Stimulated activated CD8-positive, alpha-beta memory T cell treated with anti-CD3 and anti-CD28 coated beads, Interleukin-15, amount 100 ng/mL, for 48 hours (primary cell): ENCODE measurements at regions not wholly inside any gene's neighbourhood (a gene's known extent, or its start where the extent isn't known, plus 50 kb on each side); places are given as distances from the start of the nearest gene placed in this dataset.
"Not testable (repeated sequence)": the region's sequence is repeated elsewhere in the genome, so short reads cannot be mapped to it uniquely, and the experiment has no call there.

Source experiments
- DNase-seq, 2 donors: peaks; one replicate each; pipeline ENCODE4 v3.0.0-alpha.2; 2020; ENCODE audit warnings: low read depth in 2 of 2

DNA sequence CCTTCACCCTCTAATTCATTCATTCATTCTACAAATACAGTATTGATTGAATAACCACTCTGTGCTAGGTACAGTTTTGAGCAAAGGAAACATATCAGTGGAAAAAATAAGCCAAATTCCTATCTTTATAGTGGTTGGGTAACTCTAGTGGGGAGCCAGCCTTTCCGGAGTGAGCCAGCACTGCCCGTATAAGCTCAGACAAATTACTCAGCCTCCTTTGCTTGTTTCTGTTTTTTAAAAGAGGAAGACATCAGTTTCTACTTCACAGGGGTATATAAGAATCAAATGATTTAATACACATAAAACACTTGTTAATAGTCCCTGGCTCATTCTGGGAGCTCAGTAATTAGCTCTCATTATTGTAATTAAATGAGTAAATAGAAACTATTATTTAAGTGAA, 238.2 kb upstream of the MAD2L1 start:
- no peak for DNase-seq

DNA sequence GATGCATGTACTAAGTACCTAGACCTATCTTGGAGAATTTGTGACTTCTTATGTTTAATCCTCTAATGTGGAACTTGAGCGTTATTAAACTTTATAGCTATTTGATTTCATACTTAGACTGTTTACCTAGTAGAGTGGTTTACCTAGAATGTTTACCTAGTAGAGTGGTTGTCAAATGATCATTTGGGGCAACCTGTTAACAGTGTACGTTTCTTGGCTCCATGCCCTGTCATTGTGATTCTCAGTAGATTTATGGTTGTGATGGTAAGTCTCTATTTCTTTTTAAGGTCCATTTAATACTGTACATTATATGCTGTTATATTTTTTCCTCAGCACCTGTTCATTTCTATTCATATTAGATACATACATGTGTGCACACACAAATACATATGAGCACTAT, 233.0 kb upstream of the MAD2L1 start:
- DNase-seq = no peak

DNA sequence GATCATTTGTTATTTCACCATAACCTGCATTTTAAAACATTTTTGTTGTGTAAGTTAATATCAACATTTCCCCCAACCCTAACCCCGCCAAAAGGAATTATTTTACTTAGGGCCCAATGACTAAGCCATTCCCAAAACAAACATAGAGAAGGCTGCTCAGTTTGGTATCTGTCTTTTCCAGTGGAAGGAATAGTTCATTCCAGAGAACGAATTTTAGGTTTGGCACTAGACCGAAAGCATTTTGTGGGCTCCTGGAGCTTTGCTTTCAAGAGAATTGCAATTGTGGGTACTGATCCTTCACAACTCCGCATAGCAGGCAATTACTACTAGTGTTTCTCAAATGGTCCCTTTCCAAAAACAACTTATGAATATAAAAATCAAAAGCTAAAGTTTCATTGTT, 226.7 kb upstream of the MAD2L1 start:
- no peak for DNase-seq

DNA sequence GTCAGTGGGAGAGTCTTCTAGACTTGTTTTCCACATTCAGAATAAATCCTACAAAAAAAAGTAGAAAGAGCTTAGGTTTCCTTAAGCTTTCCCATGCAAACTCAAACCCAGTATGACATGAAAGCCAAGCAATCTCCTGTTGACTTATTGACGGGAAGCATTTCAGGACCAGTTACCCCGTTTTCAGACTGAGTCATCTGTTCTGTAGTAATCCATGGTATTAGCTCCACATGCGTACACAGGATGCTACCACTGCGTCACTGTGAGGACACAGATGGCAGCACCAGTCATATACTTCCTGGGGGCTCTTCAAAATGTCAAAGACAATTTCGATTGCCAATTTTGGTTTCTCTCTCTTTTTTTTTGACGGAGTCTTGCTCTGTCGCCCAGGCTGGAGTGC, 224.9 kb upstream of the MAD2L1 start:
- no peak for DNase-seq

GRCh38 chr4:120290553-120290952, 223.9 kb upstream of the MAD2L1 start:
- DNase-seq = no peak

GRCh38 chr4:120286813-120287212, 220.2 kb upstream of the MAD2L1 start:
- no peak for DNase-seq

DNA sequence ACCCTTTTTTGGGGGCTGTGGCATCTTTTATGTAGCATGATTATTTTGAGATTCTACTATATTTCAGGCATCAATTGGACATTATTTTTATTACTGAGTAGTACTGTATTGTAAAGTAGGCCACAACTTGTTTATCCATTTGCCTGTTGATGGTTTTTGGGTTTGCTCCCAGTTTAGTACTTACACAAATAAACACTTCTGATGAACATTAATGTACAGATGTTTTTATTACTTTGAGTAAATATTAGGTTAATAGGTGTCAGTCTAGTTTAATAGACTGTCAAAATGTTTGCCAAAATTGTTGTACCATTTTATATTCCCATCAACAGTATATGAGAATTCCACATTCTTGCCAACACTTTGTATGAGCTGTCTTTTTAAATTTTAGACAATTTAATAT, 214.9 kb upstream of the MAD2L1 start:
- no peak for DNase-seq

GRCh38 chr4:120277391-120277790, 210.7 kb upstream of the MAD2L1 start:
- no peak for DNase-seq

- no peak for DNase-seq
Observed at GRCh38 chr4:120266602-120267001, 200.0 kb upstream of the MAD2L1 start.

DNA sequence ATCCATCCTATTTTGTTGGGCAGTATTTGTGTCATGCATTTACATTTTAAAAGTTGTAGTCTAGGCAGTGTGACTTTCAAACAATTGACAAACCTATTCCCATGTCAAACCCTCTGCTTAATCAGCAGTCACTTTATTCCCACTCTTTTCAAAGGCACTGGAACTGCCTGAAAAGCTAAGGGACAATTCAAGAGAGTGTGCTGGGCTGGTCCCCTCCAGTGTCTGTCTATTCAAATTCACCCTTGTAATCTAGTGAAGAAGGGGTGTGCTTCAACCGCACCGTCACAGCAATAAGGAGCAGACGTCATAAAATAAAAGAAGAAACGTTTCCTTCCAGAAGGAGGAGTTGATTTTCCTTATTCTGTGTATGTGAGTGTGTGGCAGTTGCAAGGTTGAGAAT, 197.0 kb upstream of the MAD2L1 start:
- DNase-seq = no peak

- DNase-seq = no peak
Observed at GRCh38 chr4:120261117-120261516, 194.5 kb upstream of the MAD2L1 start.

DNA sequence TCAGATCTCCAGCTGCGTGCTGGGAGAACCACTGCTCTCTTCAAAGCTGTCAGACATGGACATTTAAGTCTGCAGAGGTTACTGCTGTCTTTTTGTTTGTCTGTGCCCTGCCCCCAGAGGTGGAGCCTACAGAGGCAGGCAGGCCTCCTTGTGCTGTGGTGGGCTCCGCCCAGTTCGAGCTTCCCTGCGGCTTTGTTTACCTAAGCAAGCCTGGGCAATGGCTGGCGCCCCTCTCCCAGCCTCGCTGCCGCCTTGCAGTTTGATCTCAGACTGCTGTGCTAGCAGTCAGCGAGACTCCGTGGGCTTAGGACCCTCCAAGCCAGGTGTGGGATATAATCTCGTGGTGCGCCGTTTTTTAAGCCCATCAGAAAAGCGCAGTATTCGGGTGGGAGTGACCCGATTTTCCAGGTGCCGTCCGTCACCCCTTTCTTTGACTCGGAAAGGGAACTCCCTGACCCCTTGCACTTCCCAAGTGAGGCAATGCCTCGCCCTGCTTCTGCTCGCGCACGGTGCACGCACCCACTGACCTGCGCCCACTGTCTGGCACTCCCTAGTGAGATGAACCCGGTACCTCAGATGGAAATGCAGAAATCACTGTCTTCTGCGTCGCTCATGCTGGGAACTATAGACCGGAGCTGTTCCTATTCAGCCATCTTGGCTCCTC, 189.6 kb upstream of the MAD2L1 start:
- not testable (repeated sequence) for DNase-seq

- DNase-seq = no peak
Observed at GRCh38 chr4:120238277-120238973, 171.8 kb upstream of the MAD2L1 start.

DNA sequence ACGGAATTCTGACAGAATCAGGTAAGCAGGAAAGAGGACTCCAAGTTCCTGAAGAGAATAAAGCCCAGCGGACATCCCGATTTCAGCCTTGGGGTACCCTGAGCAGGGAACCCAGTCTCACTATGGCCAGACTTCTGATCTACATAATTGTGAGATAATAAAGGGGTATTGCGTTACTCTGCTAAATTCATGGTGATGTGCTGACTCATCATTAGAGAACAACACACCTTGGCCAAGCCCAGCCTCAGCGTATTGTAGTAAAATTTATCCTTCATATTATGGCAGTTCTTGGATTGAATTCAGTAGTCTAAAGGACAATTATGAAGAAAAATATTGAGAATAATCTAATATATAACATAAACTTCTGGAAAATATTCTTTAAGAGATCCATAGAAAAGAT, 170.2 kb upstream of the MAD2L1 start:
- DNase-seq = no peak

GRCh38 chr4:120232050-120232449, 165.4 kb upstream of the MAD2L1 start:
- DNase-seq = no peak

GRCh38 chr4:120228086-120228485, 161.4 kb upstream of the MAD2L1 start:
- DNase-seq = no peak

GRCh38 chr4:120227554-120227953, 160.9 kb upstream of the MAD2L1 start:
- DNase-seq = no peak

DNA sequence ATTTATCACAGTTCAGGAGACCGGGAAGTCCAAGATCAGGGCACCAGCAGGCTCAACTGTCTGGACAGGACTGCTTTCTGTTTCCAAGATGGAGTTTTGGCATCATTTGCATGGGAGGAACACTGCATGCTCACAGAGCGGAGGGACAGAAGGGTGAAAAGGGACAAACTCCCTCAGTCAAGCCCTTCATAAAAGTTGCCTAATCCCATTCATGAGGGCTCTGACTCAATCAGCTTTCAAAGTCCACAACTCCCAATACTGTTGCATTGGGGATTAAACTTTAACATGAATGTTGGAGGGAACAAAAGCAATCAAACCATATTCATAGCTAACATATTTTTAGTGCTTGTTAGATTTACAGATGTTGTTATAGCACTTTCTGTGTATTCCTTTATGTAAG, 158.9 kb upstream of the MAD2L1 start:
- no peak for DNase-seq

GRCh38 chr4:120218981-120219380, 152.3 kb upstream of the MAD2L1 start:
- no peak for DNase-seq

DNA sequence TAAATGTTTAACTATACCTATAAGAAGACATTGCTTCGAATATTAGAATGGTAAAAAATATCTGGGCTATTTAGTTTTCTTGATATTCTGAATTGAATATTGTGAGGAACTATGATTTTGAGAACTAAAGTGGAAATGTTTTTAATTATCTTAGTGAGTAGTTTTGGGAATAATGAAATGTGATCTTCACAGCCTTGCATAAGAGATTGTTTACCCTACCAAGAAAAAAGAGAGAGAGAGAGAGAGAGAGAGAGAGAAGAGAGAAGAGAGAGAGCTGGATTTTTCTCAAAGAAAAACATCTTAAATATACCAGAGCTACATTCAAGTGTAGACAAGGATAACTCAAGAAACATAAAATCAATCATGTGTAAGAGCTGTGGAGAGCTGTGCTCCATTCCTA, 148.7 kb upstream of the MAD2L1 start:
- DNase-seq = no peak

DNA sequence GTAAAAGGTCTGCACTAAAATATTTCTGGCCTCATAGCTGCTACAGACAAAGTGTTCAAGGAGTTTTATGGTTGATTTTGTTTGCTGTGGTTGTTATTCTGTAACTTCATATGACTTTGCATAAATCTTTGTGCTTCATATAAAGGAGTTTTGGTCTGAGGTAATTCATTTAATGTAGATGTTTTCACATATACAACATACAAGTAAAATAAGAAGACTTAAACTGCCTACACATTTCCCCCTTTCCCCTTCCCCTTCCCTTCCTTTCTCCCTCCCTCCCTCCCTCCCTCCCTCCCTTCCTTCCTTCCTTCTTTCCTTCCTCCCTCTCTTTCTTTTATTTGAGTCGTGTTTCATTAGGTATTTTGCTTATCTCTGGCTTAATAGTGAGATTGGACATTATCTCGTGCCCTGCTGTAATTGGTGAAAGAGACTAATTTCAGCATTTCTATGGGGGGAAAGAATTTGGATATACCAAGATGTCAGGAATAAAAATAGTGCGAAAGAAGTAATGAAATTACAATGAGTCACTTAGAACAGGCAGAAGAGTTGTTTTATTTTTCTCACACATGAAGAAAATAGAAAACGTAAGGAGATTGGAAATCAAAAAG, 144.9 kb upstream of the MAD2L1 start:
- no peak for DNase-seq

DNA sequence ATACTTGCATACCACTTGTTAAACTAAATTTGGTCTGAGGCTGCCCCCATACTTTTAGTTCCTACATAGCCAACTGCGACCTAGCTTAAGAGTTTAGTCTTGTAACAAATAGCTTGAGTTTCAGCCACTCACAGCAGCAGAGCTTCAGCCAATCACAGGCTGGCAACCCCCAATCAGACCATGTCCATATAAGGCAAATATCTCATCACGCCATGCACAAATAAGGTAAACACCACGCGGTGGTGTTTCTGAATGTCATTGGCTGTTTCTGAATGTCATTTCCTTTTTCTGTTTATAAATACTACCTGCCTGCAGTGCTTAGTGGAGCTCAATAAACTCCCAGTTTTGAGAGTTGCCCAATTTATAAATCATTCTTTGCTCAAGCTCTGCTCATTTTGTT, 143.1 kb upstream of the MAD2L1 start:
- no peak for DNase-seq

- DNase-seq = no peak
Observed at GRCh38 chr4:120207021-120207420, 140.4 kb upstream of the MAD2L1 start.
